ENCODE measurements at regions not wholly inside any gene's neighbourhood (a gene's known extent, or its start where the extent isn't known, plus 50 kb on each side); places are given as distances from the start of the nearest gene placed in this dataset.

DNA sequence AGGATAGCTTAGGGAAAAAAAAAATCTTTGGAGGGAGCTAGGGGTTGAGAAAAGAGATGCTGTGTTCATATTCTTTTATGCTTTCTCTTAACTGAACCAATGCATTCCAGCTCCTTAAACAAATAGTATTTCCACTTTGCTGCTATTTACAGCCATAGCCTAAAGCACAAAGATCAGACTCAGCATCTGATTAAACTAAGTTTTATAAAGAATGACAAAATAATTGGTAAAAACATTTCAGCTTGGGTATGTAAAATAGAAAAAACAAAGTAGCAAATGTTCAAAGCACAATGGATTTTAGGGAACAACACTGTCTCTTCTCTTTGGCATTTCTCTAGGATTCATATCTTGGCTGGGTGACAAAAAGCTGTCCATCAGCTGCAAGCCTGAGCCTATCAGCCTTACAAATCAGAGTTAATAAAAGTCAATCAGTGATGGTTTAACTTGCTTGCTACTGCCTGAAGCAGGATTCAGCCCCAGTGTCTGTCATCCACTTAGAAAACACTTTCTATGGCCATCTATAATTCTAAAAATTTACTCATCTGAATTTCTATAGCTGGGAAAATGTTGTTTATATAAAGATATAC, 232.1 kb upstream of the CDIN1 start:
- no peak for DNase-seq (ENCODE audit: low spot score)

DNA sequence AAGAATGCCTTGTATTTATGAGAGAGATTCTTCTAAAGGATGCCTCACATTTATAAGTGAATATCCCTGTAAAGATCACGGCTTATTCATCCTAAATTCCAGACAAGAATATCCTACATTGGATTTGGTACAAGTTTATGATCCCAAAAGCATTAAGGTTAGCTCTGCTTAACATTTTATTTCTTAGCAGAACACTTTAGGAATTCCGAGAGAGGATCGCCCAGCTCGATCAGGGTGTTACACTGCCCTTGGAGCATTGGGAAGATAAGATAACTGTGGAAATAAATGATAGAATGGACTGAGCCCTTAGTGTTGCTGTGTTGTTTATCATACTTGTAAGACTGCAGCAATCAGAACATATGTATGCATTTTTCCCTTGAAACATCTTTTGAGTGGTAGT, 223.0 kb upstream of the CDIN1 start:
- DNase-seq (ENCODE audit: low spot score), result no peak

DNA sequence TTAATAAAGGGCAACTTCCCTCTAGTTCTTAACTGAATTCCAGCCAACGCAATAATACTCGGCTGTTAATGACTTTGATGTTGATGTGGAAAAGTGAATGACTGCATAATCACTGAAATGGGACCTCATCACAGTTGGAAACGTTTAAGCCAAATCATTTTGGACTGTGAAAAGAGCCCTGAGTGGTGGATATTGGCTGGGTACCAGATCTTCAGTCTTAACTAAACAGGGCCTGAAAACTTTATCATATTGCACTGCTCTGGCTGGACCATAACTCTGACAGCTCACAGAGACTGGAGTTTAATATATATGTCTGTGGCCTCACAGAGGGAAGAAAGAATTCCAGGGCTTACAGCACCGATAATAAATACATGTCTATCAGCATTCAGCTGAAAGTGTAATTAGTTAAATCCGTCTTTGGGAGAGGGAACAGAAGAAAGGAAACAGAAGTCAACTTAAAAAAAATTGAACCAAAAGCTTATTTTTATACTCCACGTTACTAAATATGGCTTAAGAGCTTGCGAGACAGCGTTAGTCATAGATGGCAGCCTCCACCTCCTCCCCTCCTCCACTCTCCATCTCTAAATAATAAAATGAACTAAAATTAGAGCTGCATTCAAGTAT, 222.3 kb upstream of the CDIN1 start:
- DNase-seq (ENCODE audit: low spot score), result peak; percentile 59

DNA sequence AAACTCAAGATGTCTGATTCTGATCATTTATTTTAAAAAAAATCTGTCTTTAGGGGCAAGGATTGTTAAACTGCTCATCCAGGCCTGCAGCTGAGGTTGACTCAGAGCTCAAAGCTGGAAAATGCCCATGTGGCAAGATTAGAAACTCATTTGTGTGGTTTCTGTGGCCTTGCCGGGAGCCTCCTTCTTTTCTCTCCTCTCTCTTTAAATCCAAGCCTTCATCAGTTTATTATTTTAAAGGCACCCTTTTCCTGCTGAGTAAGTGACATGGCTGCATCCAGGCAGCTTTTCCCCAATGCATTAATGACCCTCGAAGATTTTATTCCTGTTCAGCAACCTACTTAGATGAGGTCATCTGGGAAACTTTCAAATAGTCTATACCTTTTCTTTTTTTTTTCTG, 221.3 kb upstream of the CDIN1 start:
- DNase-seq (ENCODE audit: low spot score), result peak; percentile 67

DNA sequence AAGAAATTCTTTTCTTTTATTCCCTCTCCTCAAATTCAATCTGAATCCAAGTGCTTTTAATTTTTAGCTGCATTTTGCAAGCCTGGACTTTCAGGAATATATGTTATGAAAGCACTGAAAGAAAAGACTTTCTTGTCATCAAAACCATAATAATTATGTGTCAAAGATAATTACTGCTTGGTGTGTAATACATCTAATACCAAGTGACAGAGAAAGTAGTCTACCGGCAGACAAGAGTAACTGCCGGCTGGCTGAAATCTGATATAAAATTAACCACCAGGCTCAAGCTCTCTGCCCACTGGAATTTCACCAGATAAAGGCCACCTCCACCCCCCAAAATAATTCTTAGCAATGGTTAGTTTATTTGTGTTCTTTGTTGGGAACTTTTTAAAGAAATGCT, 220.9 kb upstream of the CDIN1 start:
- DNase-seq (ENCODE audit: low spot score), result no peak

DNA sequence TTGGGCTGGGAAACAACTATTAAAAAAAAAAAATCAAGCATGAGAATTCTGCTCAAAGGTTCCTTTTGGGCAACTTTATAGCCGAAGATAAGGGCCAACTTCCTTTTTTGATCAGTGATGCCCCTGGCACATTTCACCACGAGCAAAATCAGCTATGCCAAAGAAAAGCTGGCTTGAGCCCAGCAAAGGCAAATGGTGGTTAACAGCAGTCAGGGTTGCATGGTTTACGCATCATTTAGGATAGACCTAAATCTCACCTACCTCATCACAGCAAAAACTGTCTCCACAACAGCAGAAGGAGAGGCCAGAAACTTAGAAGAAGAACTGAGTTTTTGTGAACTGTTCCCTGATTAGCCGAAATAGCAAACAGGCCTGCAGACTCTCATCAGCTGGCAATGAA, 220.1 kb upstream of the CDIN1 start:
- DNase-seq (ENCODE audit: low spot score), result no peak

DNA sequence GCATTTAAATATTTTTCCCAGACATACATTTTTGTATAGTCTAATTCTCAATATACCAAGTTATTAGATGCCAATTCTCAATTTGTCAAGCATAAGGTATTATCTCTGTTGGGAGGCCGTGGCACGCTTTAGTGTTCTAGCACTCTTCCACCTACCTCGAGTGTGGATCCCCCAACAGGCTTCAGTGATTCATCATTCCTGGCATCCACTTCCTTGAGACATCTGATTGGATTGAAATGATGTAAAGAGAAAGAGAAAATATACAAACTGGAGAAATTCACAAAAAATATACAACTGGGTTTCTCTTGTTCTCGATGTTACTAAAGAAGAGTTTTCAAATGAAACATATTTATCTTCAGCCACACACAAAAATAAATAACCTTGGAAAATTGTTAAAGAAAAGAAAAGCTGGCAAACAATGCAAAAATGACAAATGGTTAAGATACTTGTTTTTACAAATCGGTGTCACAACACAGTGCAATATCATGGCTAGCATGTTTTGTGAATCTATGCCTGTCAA, 218.0 kb upstream of the CDIN1 start:
- DNase-seq (ENCODE audit: low spot score), result no peak

DNA sequence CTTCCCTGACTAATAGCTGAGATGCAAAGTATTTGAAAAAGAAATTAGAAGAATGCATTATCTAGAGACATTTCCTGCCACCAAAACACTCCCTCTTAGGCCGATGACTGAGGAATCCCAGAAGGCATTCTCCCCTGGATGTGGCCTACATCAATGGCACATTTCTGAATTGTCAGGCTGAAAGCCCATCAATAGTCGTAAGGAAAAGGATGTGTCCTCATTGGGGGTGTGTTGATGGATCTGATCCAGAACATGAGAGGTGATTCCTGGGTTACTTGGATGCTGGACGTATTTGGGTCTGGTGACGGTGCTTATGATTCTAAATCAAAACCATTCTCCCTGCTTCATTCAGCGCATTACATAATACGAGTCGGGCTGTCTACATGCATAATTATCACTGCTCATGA, 216.9 kb upstream of the CDIN1 start:
- DNase-seq (ENCODE audit: low spot score), result peak; percentile 39

DNA sequence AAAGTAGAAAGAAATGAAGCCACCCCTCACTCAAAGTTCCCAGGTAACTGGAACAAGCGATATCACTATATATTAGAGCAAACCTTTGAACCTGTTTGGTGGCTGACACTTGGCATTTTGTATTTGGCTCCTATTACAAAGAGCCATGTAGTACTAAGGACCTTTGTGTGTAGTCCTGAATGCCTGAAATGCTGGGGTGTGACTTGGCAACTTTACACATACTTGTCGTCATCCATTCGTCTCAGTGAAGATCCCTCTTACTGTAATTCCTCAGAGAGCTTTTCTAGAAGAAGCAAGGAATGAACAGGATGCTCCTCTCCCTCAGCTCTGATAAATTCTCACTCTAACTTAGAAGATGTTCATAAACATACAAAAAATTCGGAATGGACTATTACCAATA, 216.1 kb upstream of the CDIN1 start:
- peak; percentile 50 for DNase-seq (ENCODE audit: low spot score)

DNA sequence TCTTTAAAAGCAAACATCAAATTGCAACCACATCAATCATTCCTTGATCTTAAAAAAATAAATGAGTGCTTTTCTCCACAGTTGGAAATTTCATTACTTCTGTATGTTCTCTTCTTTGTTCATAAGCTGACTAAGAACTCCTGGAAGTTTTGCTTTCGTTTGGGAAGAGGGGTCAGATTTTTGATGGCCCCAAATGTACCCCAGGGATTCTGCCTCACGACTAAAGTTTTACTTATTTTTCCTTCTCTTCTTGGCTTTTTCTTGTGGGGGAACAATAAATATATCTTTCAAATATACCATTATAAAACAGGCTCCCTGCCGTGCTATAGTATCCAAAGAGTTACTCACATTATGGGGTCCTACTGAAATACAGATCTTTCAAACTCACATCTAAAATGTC, 215.0 kb upstream of the CDIN1 start:
- no peak for DNase-seq (ENCODE audit: low spot score)

DNA sequence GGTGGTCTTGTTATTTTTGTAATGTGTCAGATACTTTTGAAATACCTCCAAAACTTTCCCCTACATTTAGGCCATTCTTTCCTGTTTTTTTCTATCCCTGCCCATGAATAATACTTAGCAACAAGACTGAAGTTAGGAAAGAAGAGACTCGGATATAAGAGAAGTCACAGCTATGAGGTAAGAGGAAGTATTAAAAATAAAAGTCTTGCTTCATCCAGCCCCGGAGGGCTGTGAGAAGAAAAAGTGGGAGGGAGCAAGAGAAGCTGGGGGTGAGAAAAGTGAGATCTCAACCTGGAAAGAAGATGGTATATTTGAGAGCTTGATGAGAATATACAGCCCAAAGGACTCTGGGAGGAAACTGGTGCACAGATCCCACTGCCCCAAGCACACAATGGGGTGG, 213.5 kb upstream of the CDIN1 start:
- DNase-seq (ENCODE audit: low spot score), result no peak

DNA sequence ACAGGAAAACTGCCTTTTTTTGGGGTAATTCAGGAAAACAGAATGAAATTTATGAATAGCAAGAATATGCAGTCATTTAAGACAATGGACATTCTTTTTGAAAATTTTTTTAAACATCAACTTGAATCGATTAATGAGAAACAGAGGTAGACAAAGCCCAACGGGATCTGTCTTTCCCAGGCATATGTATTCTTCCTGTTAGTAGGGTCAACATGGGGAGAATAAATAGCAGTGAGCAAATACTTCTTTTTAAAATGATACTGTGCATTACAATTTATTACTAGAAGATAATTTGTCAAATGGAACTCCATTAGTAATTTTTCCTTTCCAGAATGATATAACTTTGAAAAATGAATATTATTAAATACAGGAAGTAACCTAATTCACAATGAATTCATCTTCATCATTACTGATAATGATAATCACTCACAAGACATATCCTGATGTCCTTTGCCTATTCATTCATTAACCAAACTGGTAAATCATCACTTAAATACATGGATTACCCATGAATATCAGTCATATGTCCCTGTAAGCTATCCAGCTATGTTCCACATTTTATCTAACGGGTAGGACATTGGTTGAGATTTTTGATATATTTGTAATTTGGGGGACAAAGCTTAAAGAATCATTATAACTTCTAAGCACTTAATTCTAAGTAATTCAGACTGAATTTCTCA, 209.2 kb upstream of the CDIN1 start:
- DNase-seq (ENCODE audit: low spot score), result no peak

DNA sequence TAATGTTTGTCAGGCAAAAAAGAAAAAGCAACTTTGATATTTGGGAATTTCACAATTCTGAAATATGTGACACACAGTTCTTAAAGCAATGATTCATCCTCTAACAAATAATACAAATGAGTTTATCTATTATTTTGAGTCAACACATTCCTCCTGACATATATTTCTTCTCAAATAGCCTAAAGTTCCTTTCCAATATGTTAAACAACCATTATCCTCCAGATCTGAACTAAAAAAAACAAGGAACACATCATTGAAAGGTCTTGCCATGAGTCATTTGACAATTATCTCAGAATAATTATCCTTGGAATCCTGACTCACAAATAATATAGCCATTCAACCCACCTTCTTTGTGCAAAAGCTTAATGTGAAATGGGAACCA, 208.7 kb upstream of the CDIN1 start:
- DNase-seq (ENCODE audit: low spot score), result peak; percentile 13

DNA sequence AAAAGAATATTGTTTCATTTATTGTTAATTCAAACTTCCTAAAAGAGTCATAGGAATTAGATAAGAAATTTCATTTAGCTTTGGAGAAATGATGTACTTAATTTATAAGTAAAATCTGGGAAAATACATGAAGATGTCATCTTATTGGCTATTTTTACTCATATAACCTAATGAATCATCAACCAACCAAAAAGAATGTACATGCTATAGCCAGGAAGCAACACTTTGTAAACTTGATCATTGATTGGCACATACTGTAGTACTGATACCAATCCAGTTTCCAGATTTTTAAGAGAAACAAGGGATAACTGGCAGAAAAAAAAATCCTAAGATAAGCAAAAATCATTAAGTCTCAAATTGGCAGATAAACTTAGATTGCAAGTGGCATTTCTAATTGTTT, 207.9 kb upstream of the CDIN1 start:
- DNase-seq (ENCODE audit: low spot score), result no peak

DNA sequence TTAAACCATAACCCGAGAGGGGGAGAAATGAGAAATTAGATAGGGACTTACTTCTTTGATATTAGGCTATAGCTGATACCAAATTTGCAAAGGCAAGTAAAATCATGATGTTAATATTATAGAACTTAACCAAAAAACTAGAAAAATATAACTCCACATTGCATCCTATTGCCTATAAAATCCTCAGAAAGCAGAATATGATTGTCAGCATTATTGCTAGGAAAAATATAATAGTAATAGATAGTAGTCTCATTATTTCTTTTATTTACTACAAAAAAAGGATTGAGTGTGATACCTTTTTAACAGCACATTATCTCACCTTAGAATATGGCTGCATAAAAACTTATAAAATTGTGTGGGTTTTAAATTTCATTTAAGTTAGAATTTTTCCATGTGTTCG, 206.5 kb upstream of the CDIN1 start:
- DNase-seq (ENCODE audit: low spot score), result no peak

DNA sequence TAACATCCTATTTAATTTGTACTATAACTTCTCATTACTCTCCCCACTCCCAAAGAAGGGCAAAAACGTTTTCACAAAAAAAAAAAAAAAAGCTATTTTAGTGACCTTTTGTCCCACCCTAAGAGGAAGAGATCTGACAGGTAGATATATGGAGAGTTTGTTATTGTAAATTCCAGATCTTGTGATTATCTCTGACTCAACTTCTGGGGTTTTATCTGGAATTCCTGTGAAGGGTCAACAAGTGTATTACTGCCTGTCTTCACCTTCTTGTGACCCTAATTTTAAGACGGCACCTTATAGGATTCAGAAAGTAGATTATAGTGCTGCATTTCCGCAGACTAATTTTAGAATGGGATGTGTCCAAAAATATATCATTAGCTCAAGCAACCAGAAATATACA, 205.9 kb upstream of the CDIN1 start:
- DNase-seq (ENCODE audit: low spot score), result no peak

DNA sequence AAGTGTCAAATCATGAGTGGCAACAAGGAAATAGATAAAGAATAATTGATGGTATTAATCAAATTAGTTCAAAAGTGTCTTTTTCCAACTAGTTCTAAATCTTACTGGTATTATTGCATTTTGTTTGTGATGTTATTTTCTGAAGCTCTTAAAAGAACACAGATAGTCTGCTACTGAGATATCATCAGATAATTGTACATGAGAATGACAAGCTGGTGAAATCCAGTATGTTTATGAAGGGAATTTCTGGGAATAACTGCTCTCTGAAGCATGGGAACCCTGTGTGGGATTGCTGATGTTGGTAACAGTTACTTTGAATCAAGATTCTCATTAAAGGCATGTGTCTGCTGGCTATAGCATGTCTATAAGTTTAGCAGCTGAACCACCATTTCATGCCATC, 190.3 kb upstream of the CDIN1 start:
- DNase-seq (ENCODE audit: low spot score), result no peak

DNA sequence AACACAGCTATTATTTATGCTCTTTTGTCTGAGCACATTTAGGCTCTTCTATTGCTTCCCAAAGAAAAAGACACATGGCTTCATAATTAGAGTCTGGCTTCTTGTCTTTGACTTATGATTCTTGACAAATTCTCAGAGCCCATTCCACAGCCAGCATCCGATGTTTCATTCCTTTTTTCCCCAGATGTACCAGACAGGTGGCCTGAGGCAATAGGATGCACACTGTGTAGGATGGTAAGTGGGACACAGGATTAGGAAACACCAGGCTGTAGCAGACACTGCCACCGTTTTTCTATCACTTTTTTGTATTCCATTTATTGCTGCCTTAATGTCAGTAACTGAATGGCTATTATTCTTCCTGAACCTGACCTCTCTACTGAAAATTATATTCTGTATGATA, 188.9 kb upstream of the CDIN1 start:
- DNase-seq (ENCODE audit: low spot score), result no peak

DNA sequence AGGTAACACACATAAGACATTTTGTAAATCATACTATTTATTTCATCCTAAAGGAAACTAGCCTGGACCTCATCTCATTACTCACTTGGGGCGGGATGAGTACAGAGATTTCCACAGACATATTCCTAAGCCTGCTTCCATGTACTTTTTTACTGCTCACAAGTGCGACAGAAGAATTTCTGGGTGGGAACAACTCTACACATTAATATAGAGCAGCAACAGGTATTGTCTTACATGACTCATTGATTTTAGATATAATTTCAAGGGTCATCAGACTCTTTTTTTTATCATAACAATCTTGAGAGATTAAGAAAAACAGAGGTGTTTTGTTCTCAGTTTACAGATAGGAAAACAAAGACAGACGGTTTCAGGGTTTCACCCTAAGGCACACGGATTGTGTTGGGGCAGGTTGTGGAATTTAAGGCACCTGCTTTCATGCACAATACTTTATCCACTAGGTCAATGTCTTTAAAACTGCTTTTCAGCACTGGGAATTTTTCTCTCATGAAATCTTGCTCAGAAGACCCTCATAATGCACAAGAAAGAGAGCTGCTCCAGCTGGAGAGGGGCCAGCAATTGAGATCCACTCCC, 186.7 kb upstream of the CDIN1 start:
- DNase-seq (ENCODE audit: low spot score), result no peak

DNA sequence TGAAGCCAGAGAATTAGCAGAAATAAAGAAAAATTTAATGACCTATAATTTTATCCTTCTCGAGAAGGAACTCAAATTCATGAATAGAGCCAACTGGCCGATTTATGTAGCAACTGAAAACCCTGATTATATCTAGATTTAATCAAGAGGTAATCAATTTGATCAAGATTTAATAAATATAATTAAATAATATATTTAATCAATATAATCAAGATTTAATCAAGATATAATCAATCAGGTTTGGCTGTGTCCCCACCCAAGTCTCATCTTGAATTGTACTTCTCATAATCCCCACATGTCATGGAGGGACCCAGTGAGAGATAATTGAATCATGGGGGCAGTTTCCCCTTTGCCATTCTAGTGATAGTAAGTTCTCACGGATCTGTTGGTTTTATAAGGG, 181.2 kb upstream of the CDIN1 start:
- no peak for DNase-seq (ENCODE audit: low spot score)

DNA sequence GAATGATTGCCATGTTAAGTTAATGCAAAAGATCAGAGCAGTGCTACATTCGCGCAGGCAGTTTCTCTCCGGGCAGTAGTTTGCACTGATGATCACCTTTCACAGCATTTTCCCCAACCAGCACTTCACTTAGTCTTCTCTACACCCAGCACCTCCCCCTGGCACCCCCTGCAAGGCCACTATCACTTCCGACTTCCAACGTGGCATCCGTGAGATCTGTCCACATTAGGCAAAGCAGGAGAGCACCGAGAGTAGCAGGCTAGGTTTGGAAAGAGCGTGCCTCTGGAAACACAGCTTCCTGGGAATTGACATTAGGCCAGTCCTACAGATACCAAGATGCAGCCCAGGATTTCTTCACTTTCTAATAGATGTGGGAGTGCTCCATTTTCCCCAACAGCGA, 180.2 kb upstream of the CDIN1 start:
- no peak for DNase-seq (ENCODE audit: low spot score)

DNA sequence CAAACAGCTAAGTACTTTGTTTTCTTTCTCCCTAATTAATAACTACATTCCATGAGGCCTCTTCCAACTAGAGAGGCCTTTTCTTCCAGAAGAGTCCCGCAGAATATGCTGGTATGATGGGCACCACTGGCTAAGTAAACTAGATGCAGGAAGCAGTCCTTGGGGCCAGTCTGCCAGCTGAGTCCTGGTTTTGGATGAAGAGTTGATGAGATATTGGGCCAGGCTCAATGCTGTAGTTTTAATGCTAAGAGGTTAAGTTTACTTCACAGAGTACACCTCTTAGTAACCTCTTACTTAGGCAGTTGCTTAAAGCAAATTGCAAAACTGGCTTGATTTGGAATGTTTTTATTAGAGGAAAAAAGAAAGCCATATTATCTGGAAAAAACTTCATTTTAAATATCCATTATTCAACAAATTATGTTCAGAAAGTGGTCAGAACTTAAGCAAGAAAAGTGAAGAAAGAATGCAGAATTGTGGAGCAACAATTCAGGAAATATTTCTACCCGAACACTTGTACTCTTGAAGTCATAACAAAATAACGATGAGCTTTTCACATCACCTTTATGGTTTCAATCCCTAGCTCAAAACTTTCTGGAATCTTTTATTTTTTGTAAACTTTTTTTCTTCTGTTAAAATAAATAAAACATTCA, 178.4 kb upstream of the CDIN1 start:
- DNase-seq (ENCODE audit: low spot score), result no peak

DNA sequence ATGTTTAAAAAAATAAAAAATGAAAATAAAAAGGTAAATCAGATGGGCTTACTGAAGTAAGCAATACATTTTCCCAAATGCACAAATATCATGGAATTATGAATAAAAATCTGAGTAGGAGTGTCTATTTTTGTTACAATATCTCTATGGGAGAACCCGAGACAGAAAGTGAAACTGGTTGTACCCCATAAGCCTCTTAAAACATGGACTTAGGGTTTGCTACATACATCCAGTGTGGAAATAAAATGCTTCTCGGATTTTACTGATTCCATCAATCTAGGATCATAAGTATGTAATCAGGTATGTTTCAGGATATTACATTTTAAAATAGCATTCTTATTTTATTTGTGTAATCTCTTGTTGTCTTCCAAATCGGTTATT, 177.8 kb upstream of the CDIN1 start:
- DNase-seq (ENCODE audit: low spot score), result no peak

All from AG20443 (cell line).